Heart left ventricle (tissue), 13 donors: ENCODE measurements at regions not wholly inside any gene's neighbourhood (a gene's known extent, or its start where the extent isn't known, plus 50 kb on each side); places are given as distances from the start of the nearest gene placed in this dataset.

ENCODE experiments used
- CTCF ChIP-seq, 12 donors: fragments of 200-600 bp; sonication (generic) in 4 of 12; IDR thresholded peaks; one replicate each; pipeline versions ENCODE4 v1.5.0 to v1.8.0; 2018 to 2022; ENCODE audit warnings: antibody characterized with exemption in 12 of 12, mild to moderate bottlenecking in 5 of 12
- POLR2A ChIP-seq, 2 donors: fragments of 450-650 bp; IDR thresholded peaks; one replicate each; pipeline ENCODE4 v1.6.1; 2017; ENCODE audit warnings: antibody characterized with exemption in 2 of 2, mild to moderate bottlenecking in 2 of 2, moderate library complexity in 2 of 2
- donor health status: ischemic (EF 13 %, LVEDD 7.1; RV severe dilation, severe dysfunction).
- donor health status: DM: no; HTN: yes; CAD: no.
- donor health status: DM: no; HTN: no; CAD: no.
- donor health status: ischemic (EF 25% LVEDD 6.9; RV normal size, moderate dysfunction).
- donor health status: ischemic (EF 25% LVEDD 5.7; RV mildly dilated, moderate dysfunction).
- donor health status: ischemic (EF 35%, LVEDD 5.7; RV mildly dilated, moderate dysfunction).
- donor health status: nonischemic (EF 11% LVEDD 7.7; RV severe dilation, severe dysfunction).
- donor health status: DM: yes; HTN: yes; CAD: no.
- donor health status: PGD.
- donor health status: ischemic (EF 29% LVEDD 5.4; RV normal size, mild dysfunction).
- donor health status: nonischemic (EF 23%, LVEDD 6.1; RV moderate dilation, normal function).

- TF ChIP-seq POLR2A (IDR thresholded peaks at IDR 0.05): no peak
- TF ChIP-seq CTCF (IDR thresholded peaks at IDR 0.05): no peak
Measured at GRCh38 chr5:38651806-38652205, 95.4 kb upstream of the LIFR start.
